ENCODE measurements at regions not wholly inside any gene's neighbourhood (a gene's known extent, or its start where the extent isn't known, plus 50 kb on each side); places are given as distances from the start of the nearest gene placed in this dataset.

- ChIA-PET CTCF (interaction anchor here (1.0 to 1.4 kb wide), 2 partner anchors 11 to 15 kb away, joined by 3 to 4 read pairs; no protein-coding TSS in a partner anchor), POLR2A (no interaction called here)
- Mint-ChIP-seq H3K27ac (no peak overlapping the region), H3K36me3 (no peaks in the 10 kb centered on the region), H3K4me1 (peaks cover 30% of the 10 kb centered on the region), H3K9me3 (no peaks in the 10 kb centered on the region), H3K4me3 (no peak overlapping the region), H3K27me3 (ENCODE audit: low read depth) (no peaks in the 10 kb centered on the region)
- DNase-seq (ENCODE audit: low spot score) = no peak
- no peak for ATAC-seq
- no peak for TF ChIP-seq FOXP4 (CRISPR knock-in tag; IDR thresholded peaks at IDR 0.05)
- no peak for TF ChIP-seq ATF1 (CRISPR knock-in tag; IDR thresholded peaks at IDR 0.05)
- TF ChIP-seq ESRRA (CRISPR knock-in tag; IDR thresholded peaks at IDR 0.05; ENCODE audit: borderline replicate concordance) = no peak
- TF ChIP-seq ZNF219 (CRISPR knock-in tag; IDR thresholded peaks at IDR 0.05; ENCODE audit: borderline replicate concordance) = no peak
- no peak for TF ChIP-seq SOX15 (CRISPR knock-in tag; IDR thresholded peaks at IDR 0.05)
- TF ChIP-seq, protein P1, sequence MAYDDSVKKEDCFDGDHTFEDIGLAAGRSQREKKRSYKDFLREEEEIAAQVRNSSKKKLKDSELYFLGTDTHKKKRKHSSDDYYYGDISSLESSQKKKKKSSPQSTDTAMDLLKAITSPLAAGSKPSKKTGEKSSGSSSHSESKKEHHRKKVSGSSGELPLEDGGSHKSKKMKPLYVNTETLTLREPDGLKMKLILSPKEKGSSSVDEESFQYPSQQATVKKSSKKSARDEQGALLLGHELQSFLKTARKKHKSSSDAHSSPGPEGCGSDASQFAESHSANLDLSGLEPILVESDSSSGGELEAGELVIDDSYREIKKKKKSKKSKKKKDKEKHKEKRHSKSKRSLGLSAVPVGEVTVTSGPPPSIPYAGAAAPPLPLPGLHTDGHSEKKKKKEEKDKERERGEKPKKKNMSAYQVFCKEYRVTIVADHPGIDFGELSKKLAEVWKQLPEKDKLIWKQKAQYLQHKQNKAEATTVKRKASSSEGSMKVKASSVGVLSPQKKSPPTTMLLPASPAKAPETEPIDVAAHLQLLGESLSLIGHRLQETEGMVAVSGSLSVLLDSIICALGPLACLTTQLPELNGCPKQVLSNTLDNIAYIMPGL (CRISPR knock-in tag; IDR thresholded peaks at IDR 0.05) = no peak
- no peak for TF ChIP-seq TCF7 (CRISPR knock-in tag; IDR thresholded peaks at IDR 0.05; ENCODE audit: low read depth)
- no peak for TF ChIP-seq ZNF425 (CRISPR knock-in tag; conservative IDR thresholded peaks at IDR 0.05)
- no peak for TF ChIP-seq SP1 (CRISPR knock-in tag; conservative IDR thresholded peaks at IDR 0.05)
- no peak for TF ChIP-seq FOXJ3 (CRISPR knock-in tag; IDR thresholded peaks at IDR 0.05; ENCODE audit: borderline replicate concordance)
- no peak for TF ChIP-seq NR1H2 (CRISPR knock-in tag; IDR thresholded peaks at IDR 0.05)
- no peak for TF ChIP-seq OVOL2 (CRISPR knock-in tag; IDR thresholded peaks at IDR 0.05; ENCODE audit: borderline replicate concordance)
- TF ChIP-seq TEAD4 (CRISPR knock-in tag; IDR thresholded peaks at IDR 0.05) = no peak
These were observed 121.7 kb upstream of the WWC1 start for GRCh38 chr5:168169791-168170190.

DNA sequence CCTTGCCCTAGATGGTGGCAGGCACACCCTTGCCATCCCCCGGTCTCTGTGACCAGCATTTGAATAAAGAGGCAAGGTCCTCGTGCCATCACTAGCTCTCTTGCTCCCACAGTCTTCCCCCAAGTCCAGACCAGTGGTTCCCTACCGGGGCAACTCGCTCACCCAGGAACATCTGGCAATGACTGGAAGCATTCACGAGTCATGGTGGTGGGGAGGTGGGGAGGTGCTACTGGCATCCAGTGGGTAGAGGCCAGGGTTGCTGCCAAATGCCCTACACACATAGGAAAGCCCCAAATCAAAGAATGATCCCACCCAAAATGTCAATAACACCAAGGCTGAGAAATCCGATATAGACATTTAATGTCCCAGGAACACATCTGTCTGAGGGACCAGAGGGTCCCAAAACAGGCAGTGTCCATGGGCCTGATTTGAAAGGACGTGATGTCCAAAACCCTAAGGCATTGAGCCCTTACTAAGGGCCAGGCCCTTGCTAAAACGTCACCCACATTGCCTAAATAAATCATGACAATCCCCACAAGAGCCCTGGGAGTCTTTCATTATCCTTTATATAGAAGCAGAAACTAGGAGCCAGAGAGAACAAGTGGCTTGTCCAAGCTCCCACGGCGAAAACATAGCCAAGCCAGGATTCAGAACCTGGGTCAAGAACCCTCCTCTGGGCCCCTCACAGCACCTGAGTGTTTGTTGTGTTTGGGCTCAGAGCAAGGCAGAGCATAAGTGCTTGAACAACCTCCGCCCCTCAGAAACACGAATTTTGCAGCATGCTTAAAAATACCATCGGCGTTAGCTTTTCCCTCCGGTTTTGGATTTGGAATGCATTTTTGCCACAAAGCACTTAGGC, 119.3 kb upstream of the WWC1 start:
- H3K9me3 Mint-ChIP-seq = no peaks in the 10 kb centered on the region
- no peak overlapping the region for H3K27ac Mint-ChIP-seq
- ChIA-PET CTCF (no interaction called here), POLR2A (no interaction called here)
- H3K36me3 Mint-ChIP-seq = no peaks in the 10 kb centered on the region
- no peak overlapping the region for H3K4me3 Mint-ChIP-seq
- TF ChIP-seq SP1 (CRISPR knock-in tag; conservative IDR thresholded peaks at IDR 0.05) (no peak), NR3C1 (CRISPR knock-in tag; conservative IDR thresholded peaks at IDR 0.05; ENCODE audit: low read depth) (no peak), ZBTB21 (CRISPR knock-in tag; IDR thresholded peaks at IDR 0.05; ENCODE audit: borderline replicate concordance) (no peak), RORB (CRISPR knock-in tag; IDR thresholded peaks at IDR 0.05) (no peak), JAZF1 (CRISPR knock-in tag; IDR thresholded peaks at IDR 0.05) (no peak), ZNF232 (CRISPR knock-in tag; IDR thresholded peaks at IDR 0.05) (no peak), CBFB (CRISPR knock-in tag; IDR thresholded peaks at IDR 0.05; ENCODE audit: low read depth) (no peak)
- TF ChIP-seq, protein P2, sequence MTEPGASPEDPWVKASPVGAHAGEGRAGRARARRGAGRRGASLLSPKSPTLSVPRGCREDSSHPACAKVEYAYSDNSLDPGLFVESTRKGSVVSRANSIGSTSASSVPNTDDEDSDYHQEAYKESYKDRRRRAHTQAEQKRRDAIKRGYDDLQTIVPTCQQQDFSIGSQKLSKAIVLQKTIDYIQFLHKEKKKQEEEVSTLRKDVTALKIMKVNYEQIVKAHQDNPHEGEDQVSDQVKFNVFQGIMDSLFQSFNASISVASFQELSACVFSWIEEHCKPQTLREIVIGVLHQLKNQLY (CRISPR knock-in tag; IDR thresholded peaks at IDR 0.05) = no peak
- TF ChIP-seq, protein P3, sequence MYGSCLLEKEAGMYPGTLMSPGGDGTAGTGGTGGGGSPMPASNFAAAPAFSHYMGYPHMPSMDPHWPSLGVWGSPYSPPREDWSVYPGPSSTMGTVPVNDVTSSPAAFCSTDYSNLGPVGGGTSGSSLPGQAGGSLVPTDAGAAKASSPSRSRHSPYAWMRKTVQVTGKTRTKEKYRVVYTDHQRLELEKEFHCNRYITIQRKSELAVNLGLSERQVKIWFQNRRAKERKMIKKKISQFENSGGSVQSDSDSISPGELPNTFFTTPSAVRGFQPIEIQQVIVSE (CRISPR knock-in tag; IDR thresholded peaks at IDR 0.05; ENCODE audit: borderline replicate concordance) = no peak
- TF ChIP-seq, protein P4, sequence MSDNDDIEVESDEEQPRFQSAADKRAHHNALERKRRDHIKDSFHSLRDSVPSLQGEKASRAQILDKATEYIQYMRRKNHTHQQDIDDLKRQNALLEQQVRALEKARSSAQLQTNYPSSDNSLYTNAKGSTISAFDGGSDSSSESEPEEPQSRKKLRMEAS (CRISPR knock-in tag; IDR thresholded peaks at IDR 0.05) = no peak
- TF ChIP-seq, protein P5, sequence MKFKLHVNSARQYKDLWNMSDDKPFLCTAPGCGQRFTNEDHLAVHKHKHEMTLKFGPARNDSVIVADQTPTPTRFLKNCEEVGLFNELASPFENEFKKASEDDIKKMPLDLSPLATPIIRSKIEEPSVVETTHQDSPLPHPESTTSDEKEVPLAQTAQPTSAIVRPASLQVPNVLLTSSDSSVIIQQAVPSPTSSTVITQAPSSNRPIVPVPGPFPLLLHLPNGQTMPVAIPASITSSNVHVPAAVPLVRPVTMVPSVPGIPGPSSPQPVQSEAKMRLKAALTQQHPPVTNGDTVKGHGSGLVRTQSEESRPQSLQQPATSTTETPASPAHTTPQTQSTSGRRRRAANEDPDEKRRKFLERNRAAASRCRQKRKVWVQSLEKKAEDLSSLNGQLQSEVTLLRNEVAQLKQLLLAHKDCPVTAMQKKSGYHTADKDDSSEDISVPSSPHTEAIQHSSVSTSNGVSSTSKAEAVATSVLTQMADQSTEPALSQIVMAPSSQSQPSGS (CRISPR knock-in tag; IDR thresholded peaks at IDR 0.05; ENCODE audit: borderline replicate concordance, low read depth) = no peak
- no peaks in the 10 kb centered on the region for H3K27me3 Mint-ChIP-seq (ENCODE audit: low read depth)
- peaks cover 19% of the 10 kb centered on the region for H3K4me1 Mint-ChIP-seq
- ATAC-seq (no peak), DNase-seq (ENCODE audit: low spot score) (no peak)
